ENCODE measurements at regions not wholly inside any gene's neighbourhood (a gene's known extent, or its start where the extent isn't known, plus 50 kb on each side); places are given as distances from the start of the nearest gene placed in this dataset.

DNA sequence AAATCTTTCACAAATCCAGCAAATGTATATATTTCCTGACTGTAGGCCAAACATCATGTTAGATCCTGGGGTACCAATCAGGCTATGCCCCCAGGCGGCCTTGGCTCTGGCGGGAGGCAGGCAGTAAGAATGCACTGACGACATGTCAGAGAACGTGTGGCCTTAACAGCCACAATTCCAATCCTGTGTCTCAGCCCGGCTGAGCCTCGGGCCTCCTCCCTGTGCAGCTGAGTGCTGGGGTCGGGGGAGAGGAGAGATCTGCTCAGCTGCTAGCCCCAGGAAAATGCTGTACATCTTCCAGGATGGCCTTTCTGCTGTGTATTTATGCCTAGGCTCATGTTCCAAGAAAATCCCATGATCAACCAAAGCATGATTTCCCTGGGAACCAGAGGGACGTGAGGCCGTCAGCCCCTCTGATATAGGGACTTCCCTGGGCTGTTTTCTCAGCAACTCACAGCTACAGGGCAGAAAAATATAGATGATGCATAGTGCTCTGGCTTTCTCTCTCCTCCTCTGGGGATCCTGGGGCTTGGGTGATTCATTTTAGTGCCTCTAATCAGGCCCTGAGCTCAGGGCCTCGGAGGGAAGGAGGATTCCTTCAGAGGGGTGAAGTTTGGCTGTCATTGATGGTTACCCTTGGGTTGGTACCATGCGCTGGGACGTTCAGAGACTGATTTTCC lies 604.0 kb downstream of the HS3ST4 start:
- no peak for DNase-seq

DNA sequence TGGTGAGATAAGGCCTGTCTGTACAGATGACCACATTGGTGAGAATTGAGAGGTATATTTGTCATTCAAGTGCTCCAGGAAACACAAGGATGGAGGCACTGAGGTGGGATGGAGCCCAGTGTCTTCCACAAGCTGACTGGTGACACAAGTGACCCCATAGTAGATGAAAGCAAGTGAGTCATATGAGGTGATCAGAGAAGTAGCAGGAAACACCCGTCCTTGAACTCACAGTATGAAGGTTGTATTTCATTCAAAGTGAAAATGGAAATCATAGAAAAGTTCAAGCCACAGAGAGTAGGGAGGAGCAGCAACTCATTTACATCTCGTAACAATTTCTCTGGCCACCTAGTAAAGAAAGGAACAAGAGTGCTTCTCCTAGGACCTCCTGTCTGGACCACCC lies 609.8 kb downstream of the HS3ST4 start:
- no peak for DNase-seq

DNA sequence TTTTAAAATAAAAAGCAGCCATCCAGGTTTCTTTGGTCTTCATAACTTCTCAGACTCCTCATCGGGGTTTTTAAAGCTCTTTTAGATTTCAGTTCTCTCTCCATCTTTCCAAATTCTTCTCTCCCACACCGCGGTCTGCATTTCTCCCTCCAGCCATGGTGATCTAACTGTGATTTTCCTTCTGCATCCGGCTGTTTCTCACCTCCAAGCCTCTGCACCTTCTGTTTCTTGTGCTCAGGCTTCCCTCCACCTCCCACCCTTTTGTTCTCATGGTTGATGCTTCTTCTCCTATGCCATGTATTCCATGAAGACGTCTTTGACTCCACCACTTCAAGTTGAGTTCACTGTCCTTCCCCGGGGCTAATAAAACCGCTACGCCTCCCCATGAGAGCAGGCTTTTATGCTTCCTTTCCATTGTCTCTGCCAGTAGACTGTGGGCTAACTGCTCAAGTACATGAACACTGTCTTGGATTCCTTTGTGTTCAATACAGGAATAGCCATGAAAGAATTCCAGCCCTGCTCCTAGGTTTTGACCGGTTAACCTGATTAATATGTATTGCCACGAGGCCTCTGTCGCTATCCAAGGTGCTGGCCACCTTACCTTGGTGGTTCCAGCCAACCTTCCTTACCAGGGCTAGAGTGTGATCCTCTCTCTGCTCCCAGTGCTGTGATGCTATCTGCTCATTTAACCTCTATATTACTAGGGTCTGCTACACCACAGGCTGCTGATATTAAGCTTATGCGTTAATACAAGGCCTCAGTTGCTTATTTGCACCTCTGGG lies 625.1 kb downstream of the HS3ST4 start:
- no peak for DNase-seq

DNA sequence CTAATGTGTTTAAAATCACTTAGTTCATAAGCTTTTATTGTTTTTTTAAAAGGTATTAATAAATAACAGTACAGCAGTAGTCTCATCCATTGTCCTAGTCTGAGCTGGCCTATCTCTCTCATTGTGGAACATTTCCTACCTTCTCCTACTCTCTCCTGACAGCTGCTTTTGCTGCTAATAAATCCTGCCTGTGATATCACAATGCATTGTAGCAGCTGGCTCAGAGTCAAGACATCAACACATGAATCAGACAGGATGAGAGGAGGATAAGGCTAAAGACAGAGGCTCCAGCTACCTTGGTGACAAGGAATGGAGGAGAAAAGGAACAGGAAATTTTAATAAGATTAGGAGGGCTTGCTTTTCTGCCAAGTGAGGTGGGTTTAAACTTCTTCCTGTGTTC lies 626.1 kb downstream of the HS3ST4 start:
- DNase-seq = no peak

DNA sequence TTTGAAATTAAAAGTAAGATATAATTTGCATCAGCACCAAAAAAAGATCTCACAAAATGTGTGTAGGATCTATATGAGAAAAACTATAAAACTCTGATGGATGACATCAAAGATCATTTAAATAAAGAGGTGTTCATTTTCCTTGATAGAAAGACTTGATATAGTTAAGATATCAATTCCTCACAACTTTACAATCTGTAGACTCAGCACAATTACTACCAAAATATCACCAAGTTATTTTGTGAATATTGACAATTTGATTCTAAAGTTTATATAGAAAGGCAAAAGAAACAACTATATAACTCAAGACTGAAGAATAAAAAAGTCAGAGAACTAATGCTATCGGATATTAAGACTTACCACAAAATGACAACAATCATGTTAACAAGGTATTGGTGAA lies 638.9 kb downstream of the HS3ST4 start:
- no peak for DNase-seq

DNA sequence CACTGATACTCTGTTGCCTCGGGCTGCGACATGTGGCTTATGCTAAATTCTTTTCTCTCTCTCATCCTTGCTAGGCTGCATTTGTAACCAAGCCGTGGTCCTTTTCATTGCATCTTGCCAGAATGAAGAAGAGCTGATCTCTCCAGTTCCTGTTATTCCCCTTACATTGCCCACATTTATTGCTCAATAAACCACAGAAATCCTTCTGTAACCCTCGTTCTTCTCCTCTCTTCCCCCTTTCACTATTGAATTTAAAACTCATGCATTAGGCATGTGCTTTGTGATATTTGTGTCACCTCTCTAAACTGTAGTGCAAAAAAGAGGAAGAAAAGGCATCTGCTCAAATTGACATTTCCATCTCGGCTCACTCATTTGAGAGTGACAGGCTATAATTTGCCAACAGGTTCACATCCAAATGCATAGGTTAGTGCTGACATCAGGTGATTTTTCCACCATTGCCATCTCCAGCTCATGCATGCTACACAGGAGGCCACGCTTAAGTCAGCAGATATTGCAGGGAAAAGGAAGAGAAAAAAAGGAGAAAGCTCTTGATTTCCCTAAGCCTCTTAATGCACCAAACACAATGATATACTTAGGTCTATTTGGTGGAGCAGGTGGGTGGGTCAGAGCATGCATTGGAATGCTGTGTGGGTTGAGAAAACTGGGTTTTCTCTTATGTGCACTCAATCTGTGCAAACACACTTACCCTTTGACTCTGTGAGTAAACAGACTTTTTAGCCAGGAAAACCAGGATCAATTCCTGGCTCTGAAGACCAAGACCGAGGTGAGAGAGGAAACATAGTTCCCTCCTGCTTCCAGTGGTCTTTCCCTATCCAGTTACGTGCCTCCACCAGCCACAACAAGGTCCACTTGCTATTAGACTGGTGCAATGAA lies 642.7 kb downstream of the HS3ST4 start:
- no peak for DNase-seq

DNA sequence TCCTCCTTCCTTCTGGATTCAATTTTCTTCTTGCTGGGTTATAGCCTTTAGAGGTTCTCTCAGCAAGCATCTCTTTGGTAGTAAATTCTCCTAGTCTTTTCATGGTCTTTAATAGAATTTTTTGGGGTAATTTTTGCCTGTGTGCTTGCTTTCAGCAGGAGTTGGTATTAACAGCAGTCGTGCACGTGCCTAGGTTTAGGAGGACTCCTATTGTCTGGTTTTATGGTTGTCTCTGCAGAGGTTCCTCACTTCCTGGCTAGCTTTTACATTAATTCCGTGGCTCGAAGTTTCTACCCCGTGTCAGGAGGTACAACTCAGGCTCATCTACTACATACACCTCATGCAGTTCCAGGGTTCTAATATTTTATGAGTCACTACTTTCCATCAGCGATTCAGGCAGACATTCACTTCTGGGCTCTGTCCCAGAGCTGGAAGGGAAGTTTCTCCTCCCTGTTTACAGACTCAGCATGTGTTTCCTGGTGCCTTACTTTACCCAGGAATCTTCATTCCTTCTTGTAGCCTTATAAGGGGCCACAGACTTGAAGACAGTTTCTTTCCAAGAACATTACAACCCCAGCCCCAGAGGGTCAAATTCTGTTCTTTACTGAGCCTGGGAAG lies 643.6 kb downstream of the HS3ST4 start:
- no peak for DNase-seq

DNA sequence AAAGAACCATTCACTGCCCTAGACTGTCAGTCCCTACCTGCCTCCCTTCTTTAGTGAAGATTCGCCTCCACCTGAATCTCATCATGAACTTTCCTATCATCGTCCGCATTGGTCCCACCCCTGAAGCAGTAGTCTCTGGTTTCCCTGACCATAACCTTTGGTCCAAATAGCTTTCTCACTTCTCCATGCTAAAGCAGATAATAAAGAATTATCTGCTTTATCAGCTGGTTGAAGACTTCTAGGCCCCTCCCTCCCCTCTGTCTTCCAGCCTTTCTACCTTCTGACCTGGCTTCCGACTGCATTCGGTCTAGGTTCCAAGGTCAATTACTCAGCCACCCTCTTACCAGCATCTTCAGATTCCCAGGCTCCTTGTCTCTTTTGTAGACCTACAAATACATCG lies 650.9 kb downstream of the HS3ST4 start:
- DNase-seq = no peak

DNA sequence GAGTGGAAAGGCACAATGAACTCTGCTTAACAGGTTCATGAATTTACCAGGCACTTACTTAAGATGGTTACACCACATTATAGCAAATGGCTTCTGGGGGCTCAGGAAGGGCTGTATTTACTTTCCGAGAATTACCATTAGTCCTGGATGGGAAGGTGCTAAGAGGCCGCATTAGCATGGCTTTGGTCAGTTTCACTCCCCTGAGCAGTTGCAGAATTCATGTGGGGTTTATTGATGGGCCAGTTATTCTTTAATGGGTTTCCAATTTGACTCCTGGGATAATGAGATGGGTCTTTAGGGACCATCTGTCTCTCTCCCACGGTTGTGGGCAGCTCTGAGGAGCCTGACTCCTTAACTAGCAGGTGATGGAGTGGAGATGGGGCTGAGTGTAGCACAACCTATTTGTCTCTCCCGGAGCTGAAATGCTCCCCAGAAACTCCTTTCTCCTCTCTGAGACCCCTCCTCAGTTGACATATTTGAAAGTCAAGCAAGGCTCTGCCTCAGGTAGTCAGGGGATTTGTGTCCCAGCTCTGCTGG lies 652.5 kb downstream of the HS3ST4 start:
- no peak for DNase-seq

DNA sequence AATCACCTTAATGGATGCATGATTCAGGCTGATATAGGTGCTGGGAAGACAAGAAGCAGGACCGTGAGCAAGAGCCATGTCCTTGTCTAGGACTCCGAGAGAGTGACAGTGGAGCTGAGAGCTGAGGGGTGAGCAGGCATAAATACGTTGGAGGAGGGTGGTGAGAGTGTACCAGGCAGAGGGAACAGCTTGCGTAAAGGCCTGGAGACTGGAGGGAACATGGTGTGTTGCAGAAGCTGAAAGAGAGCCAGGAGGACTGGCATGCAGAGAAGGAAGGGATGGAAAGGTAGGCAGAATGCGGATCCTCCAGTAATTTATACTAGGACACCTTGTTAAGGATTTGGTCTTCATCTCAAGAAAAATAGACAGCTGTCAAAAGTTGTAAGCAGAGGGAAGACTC lies 653.2 kb downstream of the HS3ST4 start:
- DNase-seq = no peak

DNA sequence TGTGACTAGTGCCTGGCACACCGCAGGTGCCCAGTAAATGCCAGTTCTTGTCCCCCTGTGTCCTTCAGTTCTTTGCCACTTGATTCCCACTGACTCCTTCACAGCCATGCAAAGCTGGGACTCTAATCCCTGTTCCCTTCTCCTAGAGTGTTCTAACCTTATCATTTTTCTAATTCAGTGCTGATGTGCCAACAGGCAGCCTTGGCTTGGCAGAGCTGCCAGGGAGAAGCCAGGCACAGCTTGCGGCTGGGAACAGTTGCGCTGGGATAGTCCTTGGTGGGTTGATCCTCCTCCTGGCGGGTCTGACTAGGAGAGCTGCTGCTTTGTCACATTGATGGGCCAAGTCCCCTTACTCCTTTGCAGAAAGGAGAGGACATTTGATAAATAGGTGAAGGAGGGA lies 654.2 kb downstream of the HS3ST4 start:
- no peak for DNase-seq

DNA sequence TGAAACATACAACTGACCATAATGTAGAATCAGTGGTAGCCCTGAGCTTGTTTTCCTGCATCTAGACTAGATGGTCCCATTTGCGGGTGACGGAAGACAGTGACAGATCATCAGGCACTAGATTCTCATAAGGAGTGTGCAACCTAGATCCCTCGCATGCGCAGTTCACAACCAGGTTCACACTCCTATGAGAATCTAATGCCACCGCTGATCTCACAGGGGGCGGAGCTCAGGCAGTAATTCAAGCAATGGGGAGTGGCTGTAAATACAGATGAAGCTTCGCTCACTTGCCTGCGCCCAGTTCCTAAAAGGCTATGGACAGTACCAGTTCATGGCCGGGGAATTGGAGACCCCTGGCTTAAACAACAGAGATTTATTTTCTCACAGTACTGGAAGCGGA lies 656.3 kb downstream of the HS3ST4 start:
- DNase-seq = peak; percentile 12

DNA sequence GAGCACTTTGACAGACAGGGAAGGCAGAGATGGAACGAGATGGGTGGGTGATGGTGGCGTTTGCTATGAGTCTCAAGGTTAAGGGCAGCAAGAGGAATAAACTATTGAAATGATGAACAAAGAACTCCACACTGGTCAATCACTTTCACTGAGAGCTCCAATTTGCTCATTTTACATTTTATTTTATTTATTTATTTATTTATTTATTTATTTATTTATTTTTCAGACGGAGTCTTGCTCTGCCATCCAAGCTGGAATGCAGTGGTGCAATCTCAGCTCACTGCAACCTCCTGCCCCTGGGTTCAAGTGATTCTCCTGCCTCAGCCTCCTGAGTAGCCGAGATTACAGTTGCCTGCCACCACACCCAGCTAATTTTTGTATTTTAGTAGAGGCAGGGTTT lies 669.1 kb downstream of the HS3ST4 start:
- DNase-seq = no peak

DNA sequence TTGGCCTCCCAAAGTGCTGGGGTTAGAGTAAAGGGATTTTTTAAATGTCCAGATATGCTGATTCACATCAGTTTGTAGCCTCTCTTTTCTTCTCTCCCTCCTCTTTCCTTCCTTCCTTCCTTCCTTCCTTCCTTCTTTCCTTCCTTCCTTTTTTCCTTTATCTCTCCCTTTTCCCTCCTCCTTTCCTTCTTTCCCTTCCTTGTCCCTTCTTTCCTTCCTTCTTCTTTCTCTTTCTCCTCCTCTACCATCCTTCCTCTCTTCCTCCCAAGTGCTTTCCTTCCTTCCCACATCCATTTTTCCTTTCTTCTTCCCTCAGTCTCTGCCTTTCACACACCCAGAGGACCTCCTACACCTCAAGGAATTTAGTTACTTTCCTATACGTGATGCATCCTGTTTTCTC lies 671.8 kb downstream of the HS3ST4 start:
- no peak for DNase-seq

DNA sequence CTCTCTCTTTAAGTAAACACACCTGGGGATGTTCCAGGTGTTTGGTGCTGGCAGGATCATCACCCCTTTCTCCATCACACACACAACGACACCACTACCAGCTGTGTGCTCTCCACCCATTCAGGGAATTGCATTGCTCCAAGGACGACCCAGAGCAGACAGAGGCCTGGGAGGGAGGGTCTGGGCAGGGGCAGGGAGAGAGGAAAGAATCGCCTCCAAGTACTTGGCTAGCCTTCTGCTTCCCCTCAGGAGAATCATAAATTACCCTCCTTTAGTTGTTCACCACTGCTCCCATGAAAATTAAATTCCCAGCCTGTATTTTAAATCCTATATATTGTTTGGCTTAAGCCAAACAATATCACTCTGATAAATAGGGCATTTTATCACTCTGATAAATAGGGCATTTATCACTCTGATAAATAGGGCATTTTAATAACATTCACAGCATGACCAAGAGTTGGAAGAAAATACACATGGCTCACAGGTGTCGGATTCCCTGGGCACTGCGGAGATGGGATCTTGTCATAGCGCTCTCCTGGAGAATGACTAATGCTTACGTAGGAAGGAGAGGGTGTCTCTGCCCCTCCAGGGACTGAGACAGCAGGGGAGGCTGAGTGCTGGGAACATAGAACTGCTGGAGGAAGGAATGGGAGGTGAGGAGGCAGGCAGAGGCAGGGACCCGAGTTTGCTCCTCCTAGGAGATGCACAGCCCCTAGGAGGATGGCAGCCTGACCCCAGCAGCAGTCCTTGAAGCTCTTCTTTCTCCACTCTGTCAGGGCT lies 673.6 kb downstream of the HS3ST4 start:
- no peak for DNase-seq

DNA sequence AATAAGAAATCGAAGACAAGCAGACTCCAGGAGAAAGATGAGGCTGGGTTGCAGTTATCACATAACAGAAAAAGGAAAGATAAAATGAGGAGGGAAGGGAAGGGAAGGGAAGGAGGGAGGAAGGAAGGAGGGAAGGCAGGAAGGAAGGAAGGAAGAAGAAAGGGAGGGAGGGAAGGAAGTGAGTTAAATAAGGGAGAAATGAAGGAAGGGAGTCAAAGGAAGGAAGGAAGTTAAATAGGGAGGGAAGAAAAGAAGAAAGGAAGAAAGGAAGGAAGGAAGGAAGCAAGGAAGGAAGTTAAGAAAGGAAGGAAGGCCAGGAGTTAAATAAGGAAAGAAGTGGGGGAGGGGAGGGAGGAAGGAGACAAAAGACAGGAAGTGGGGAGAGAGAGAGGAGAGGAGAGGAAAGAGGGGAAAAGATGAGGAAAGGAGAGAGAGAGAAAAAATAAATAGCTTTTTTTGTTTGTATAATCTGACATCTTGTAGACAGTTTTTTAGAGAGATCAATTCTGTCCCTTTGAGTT lies 679.6 kb downstream of the HS3ST4 start:
- DNase-seq = no peak

DNA sequence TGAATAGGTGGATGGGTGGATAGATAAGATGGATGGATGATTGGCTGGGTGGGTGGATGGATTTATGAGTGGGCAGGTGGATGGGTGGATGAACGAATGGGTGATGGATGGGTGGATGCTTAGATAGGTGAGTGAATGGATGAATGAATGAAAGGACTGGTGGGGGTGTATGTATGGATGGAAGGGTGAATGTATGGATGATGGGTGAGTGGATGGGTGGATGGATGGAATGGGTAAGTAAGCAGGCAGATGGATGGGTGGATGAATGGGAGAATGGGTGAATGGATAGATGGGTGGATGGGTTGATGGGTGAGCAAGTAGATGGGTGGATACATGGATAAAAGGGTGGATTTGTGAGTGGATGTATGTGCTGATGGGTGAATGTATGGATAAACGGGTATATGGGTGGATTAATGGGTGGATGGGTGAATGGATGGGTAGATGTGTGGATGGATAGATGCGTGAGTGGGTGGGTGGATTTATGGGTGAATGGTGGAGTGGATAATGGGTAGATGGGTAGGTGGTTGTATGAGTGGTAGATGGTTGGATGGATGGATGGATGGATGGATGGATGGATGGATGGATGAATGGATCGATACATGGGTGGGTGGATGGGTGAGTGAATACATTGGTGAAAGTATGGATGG lies 682.6 kb downstream of the HS3ST4 start:
- DNase-seq = no peak

DNA sequence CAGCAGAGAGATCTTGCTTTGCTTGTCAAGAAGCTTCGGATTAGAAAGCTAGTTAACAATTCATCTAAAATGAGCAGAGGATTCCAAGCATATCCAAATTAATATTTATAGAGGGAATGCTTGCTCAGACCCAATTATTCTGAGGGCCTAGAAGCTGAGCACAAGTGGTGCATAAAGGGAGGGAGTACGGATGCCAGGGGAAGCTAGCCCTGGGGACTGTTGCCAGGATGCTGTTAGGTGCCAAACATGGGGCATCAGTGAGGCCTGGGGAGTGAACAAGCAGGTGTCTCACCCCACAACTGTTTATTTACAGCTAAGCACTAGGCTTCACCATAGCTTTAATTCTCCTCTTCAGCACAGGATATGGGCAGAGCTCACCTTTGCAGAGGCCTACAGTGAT lies 684.1 kb upstream of the C16orf82 start:
- no peak for DNase-seq

DNA sequence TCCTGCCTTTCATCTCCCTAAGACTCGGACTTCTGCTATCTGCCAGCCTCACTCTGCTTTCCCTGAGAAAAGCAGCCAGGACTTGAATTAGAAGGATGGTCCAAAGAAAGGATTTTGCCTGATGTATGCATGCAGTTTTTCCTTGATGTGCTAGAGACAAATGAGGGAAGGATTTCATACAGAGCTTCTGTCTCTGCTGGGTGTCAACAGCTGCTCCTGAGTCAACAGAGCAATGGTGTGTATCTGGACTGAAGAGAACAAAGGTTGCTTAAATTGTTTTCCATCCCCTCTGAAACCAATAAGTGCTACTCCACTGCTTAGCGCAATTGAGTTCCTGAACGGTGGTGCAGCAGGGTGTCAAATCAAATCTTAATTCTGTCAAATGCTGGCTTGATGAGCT lies 680.6 kb upstream of the C16orf82 start:
- DNase-seq = no peak

DNA sequence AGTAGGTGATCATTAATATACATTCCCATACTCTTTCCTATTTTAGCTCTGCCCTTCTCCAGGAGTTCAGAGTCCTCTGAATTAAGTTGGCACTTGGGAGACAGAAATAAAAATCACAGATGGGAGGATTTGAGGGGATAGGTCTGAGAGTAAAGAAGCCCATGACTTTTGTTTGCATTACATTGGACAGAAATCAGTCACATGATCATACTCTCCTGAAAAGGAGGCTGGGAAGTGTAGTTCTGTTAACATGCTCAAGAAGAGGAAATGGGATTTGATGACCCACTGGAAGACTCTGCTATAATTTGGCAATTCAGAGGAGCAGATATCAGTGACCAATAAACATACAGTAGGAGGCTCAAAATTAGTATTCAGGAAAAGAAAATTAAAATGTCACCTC lies 674.9 kb upstream of the C16orf82 start:
- no peak for DNase-seq

DNA sequence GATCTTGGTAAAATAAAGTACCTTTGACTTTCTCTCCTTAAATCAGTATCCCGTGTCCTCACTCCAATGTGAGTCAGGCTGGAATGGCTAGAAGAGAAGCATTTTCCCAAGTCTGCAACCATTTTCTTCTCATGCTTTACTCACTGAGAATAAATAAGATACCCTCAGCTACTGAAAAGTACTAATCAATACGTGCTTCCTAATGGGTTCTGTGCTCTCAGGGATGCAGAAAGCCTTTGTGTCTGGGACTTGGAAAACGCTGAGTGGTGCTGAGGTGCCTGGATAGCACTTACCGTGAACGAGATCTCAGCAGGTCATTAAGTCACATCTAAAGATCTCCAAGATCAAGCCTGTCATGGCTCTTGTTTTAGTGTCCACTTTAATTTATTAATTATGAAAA lies 672.3 kb upstream of the C16orf82 start:
- no peak for DNase-seq
